ENCODE measurements at regions not wholly inside any gene's neighbourhood (a gene's known extent, or its start where the extent isn't known, plus 50 kb on each side); places are given as distances from the start of the nearest gene placed in this dataset.

DNA sequence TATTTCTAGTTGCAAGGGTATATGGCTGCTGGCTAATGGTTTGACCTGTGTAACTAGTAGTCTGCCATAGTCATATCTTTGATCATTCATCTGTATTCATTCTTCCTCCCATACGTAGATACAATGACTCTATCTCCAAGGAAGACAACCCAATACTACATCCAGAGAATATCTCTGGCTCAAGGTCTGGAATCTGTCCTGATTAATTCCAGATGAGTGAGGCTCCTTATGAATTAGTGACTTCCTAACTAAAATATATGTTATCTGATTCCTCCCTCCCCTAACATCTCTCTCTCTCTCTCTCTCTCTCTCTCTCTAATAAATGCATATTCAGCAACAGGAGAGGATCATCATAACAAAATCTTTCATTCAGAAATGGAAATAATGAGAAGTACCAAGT, 641.5 kb downstream of the FAT4 start:
- no peak overlapping the region for H3K4me3 ChIP-seq (ENCODE audit: low read depth, low read length)
- DNase-seq (ENCODE audit: low read depth) = no peak
- TF ChIP-seq, protein P1, sequence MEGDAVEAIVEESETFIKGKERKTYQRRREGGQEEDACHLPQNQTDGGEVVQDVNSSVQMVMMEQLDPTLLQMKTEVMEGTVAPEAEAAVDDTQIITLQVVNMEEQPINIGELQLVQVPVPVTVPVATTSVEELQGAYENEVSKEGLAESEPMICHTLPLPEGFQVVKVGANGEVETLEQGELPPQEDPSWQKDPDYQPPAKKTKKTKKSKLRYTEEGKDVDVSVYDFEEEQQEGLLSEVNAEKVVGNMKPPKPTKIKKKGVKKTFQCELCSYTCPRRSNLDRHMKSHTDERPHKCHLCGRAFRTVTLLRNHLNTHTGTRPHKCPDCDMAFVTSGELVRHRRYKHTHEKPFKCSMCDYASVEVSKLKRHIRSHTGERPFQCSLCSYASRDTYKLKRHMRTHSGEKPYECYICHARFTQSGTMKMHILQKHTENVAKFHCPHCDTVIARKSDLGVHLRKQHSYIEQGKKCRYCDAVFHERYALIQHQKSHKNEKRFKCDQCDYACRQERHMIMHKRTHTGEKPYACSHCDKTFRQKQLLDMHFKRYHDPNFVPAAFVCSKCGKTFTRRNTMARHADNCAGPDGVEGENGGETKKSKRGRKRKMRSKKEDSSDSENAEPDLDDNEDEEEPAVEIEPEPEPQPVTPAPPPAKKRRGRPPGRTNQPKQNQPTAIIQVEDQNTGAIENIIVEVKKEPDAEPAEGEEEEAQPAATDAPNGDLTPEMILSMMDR (conservative IDR thresholded peaks at IDR 0.05; ENCODE audit: low read depth, low read length) = no peak

DNA sequence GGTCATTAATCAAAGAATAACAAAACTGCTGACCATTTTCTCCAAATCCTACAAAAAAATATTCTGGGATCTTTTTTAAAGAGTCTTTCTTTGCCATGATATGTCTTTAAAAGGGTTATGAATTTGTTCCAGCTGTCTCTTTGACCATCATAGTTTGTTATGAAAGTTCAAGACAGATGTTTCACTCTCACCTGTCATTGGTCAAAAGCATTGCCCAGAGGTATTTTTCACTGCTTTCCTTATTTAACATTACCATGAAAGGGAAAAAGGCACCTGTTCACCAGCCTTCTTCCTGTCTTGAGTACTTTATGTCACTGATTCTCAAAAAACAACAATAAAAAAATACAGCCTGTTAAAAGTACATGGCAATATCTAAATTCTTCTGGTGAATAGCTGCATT, 643.8 kb downstream of the FAT4 start:
- no peak overlapping the region for H3K4me3 ChIP-seq (ENCODE audit: low read depth, low read length)
- TF ChIP-seq, protein P1 (conservative IDR thresholded peaks at IDR 0.05; ENCODE audit: low read depth, low read length) = no peak
- no peak for DNase-seq (ENCODE audit: low read depth)

DNA sequence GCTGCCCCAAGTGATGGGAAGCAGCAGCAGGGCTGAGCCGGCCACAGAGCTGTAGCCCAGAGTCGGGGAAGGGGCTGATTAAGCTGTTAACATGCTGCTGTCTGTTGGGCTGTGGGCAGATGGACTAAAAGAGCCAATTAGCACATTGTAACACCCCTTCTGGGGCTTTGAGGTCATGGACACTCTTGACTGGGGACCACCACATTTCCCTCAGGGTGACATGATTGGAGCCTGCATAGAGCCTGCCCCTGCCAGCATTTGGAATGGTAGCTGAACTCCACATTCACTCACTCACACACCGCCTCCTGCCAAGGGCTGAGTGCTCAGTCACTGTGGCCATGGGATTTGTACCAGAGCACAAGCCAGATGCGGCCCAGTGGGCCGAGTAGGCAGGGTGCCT, 646.9 kb downstream of the FAT4 start:
- no peak for DNase-seq (ENCODE audit: low read depth)
- TF ChIP-seq, protein P1 (conservative IDR thresholded peaks at IDR 0.05; ENCODE audit: low read depth, low read length) = no peak
- H3K4me3 ChIP-seq (ENCODE audit: low read depth, low read length) = no peak overlapping the region

DNA sequence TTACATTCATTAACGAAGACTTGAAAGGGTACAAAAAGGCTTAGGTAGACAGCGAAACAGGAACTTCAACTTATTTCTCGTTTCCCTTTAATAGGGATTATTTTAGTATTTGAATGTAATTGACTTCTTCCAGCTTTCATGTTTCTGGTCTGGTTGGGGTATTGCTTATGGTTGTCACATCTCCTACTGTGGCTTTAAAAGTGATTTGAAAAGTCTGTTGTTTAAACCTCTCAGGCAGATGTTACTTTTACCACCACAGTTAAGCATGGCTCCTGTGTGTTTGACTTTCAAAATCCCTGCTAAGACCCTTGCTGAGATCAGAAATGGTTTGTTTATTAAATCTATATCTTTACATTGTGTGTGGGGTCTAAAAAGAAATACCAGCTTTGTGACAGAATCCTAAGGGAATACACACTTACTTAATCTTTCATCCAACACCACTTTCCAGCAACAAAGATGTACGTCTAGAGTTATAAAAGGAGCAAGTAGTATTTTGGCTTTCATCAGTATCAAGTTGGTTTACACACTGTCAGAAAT, 661.2 kb downstream of the FAT4 start:
- no peak for DNase-seq (ENCODE audit: low read depth)

DNA sequence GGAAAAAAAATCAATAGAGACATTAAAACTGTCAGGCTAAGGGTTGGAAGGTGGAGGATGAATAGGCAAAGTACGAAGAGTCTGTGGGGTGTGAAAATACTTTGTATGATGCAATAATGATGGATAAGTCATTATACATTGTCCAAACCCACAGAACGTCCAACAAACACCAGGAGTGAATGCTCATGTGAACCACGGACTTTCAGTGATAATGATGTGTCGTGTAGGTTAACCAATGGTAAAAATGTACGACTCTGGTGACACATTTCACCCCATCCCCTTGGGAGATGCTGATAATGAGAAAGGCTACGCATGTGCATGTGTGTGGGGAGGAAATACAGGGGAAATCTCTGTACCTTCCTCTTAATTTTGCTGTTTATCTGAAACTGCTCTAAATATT, 665.2 kb downstream of the FAT4 start:
- DNase-seq (ENCODE audit: low read depth) = no peak
- TF ChIP-seq, protein P1 (conservative IDR thresholded peaks at IDR 0.05; ENCODE audit: low read depth, low read length) = no peak
- H3K4me3 ChIP-seq (ENCODE audit: low read depth, low read length) = no peak overlapping the region

More for the DNA sequence above, 661.2 kb downstream of the FAT4 start:
- H3K4me3 ChIP-seq (ENCODE audit: low read depth, low read length) = no peak overlapping the region
- TF ChIP-seq, protein P1 (conservative IDR thresholded peaks at IDR 0.05; ENCODE audit: low read depth, low read length) = no peak

DNA sequence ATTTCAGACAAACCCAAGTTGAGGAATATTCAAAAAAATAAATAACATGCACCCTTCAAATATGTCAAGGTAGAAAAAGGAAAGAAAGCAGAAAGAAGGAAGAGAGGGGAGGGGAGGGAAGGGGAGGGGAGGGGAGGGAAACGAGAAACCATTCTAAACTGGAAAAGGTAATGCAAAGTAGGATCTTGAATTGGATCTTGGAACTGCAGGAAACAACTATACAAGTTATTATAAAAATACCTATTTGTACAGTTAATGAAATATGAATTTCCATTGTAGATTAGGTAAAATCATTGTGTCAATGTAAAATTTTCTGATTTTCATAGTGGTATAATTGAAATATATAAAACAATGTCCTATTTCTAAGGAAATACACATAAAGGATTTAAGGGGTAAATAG, 668.4 kb downstream of the FAT4 start:
- no peak for DNase-seq (ENCODE audit: low read depth)
- TF ChIP-seq, protein P1 (conservative IDR thresholded peaks at IDR 0.05; ENCODE audit: low read depth, low read length) = no peak
- H3K4me3 ChIP-seq (ENCODE audit: low read depth, low read length) = no peak overlapping the region

DNA sequence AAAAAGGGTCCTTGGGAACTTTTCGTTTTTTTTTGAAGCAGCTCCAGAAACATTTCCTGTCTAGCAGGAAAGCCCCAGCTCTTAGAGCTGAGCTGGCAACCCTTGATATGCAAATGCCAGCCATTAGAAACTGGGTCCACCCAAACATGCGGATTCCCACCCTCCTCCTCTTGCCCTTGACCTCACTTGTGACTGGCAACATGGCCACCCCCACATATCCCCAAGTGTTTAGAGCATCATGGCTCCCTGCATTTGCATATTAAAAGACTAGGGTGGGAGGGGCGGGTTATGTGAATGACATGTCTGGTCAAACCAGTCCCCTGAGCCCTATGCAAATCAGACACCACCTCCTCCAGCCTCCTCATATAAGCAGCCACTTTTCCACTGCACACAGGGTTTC, 671.1 kb downstream of the FAT4 start:
- TF ChIP-seq, protein P1 (conservative IDR thresholded peaks at IDR 0.05; ENCODE audit: low read depth, low read length) = no peak
- H3K4me3 ChIP-seq (ENCODE audit: low read depth, low read length) = no peak overlapping the region
- DNase-seq (ENCODE audit: low read depth) = no peak
